SK-N-SH (cell line): ENCODE measurements at regions not wholly inside any gene's neighbourhood (a gene's known extent, or its start where the extent isn't known, plus 50 kb on each side); places are given as distances from the start of the nearest gene placed in this dataset.

Experiments used
- CTCF ChIP-seq: fragments of 200-600 bp; sonication (generic); IDR thresholded peaks from 2 replicates; pipeline ENCODE4 v1.6.1; 2017; ENCODE audit warnings: antibody characterized with exemption, mild to moderate bottlenecking, moderate library complexity
- ELF1 ChIP-seq: IDR thresholded peaks from 2 replicates; pipeline ENCODE4 v1.4.0; 2012
- EP300 ChIP-seq, 2 experiments: IDR thresholded peaks; 2 replicates each; pipeline versions ENCODE4 v1.4.0 to v1.6.1; 2012; ENCODE audit warnings: borderline replicate concordance in 1 of 2, low read depth in 1 of 2, low read length in 1 of 2
- GABPA ChIP-seq: IDR thresholded peaks from 2 replicates; pipeline ENCODE4 v1.4.0; 2012; ENCODE audit warnings: low read depth, mild to moderate bottlenecking
- GATA2 ChIP-seq: sonication (generic); formaldehyde crosslinking; IDR thresholded peaks from 2 replicates; pipeline ENCODE4 v1.5.0; 2020; ENCODE audit warnings: mild to moderate bottlenecking, missing genetic modification reagents
- RAD21 ChIP-seq: IDR thresholded peaks from 2 replicates; pipeline ENCODE4 v1.6.1; 2012; ENCODE audit warnings: mild to moderate bottlenecking, low read length
- RCOR1 ChIP-seq: fragments of 150-350 bp; IDR thresholded peaks from 2 replicates; pipeline ENCODE4 v1.6.1; 2017; ENCODE audit warnings: antibody characterized with exemption, low read length
- TAF1 ChIP-seq: IDR thresholded peaks from 2 replicates; pipeline ENCODE4 v1.6.1; 2012; ENCODE audit warnings: low read depth, mild to moderate bottlenecking, low read length, moderate library complexity, borderline replicate concordance
- TEAD4 ChIP-seq: IDR thresholded peaks from 2 replicates; pipeline ENCODE4 v1.4.0; 2012; ENCODE audit warnings: mild to moderate bottlenecking, borderline replicate concordance; ENCODE audit not compliant: insufficient read depth
- USF1 ChIP-seq: IDR thresholded peaks from 2 replicates; pipeline ENCODE4 v1.4.0; 2012; ENCODE audit warnings: low read depth, borderline replicate concordance
- USF2 ChIP-seq: fragments of 150-350 bp; IDR thresholded peaks from 2 replicates; pipeline ENCODE4 v1.6.1; 2017; ENCODE audit warnings: antibody characterized with exemption, low read length, low read depth, borderline replicate concordance
- ZBTB33 ChIP-seq: IDR thresholded peaks from 2 replicates; pipeline ENCODE4 v1.4.0; 2012; ENCODE audit warnings: low read depth, borderline replicate concordance

GRCh38 chr5:145218982-145219381 lies 616.2 kb downstream of the PRELID2 start:
- TF ChIP-seq CTCF (no peak), RCOR1 (no peak), TEAD4 (no peak), USF1 (no peak), TAF1 (no peak), ELF1 (no peak), EP300 (IDR thresholded peaks at IDR 0.05; ENCODE audit: borderline replicate concordance in 1 of 2, low read depth in 1 of 2, low read length in 1 of 2) (no peak), ZBTB33 (no peak), GATA2 (CRISPR knock-in tag) (no peak), GABPA (no peak), USF2 (no peak), RAD21 (no peak)
